Hepatocyte (in vitro differentiated cells): ENCODE measurements at regions not wholly inside any gene's neighbourhood (a gene's known extent, or its start where the extent isn't known, plus 50 kb on each side); places are given as distances from the start of the nearest gene placed in this dataset.

Experiments used
- CTCF ChIP-seq: fragments of 200-600 bp; sonication (generic); IDR thresholded peaks from 2 replicates; pipeline ENCODE4 v1.5.1; 2016; ENCODE audit warnings: antibody characterized with exemption, mild to moderate bottlenecking; ENCODE audit not compliant: poor library complexity
- EZH2 ChIP-seq: fragments of 200-600 bp; sonication (generic); IDR thresholded peaks from 2 replicates; pipeline ENCODE4 v1.6.1; 2016; ENCODE audit warnings: antibody characterized with exemption, mild to moderate bottlenecking, borderline replicate concordance
- EZH2phosphoT487 ChIP-seq: fragments of 200-600 bp; sonication (generic); IDR thresholded peaks from one replicate; pipeline ENCODE4 v1.6.1; 2018; ENCODE audit warnings: antibody characterized with exemption, mild to moderate bottlenecking, low read depth, moderate library complexity; ENCODE audit not compliant: unreplicated experiment, severe bottlenecking

- TF ChIP-seq EZH2 (no peak), EZH2phosphoT487 (no peak), CTCF (no peak)
Observed at GRCh38 chr2:238743243-238744065, 104.4 kb upstream of the TWIST2 start.
